H1 (cell line): ENCODE measurements at regions not wholly inside any gene's neighbourhood (a gene's known extent, or its start where the extent isn't known, plus 50 kb on each side); places are given as distances from the start of the nearest gene placed in this dataset.
A peak's percentile ranks its signal among the peaks of the same experiment; 100 is the strongest.

Experiments
- CTCF ChIA-PET: fragments of 300-600 bp; sonication (Branson Sonifier 250); formaldehyde crosslinking; loops from one replicate; lab custom pipeline; 2021; ENCODE audit not compliant: partially characterized antibody; lab: Charles Lee
- POLR2A ChIA-PET: fragments of 300-600 bp; sonication (Branson Sonifier 250); formaldehyde crosslinking; loops from one replicate; lab custom pipeline; 2021; ENCODE audit warnings: inconsistent platforms; ENCODE audit not compliant: partially characterized antibody; lab: Charles Lee
- DNase-seq, 2 experiments: peaks; one replicate each; pipeline versions ENCODE4 v3.0.0 to v3.0.0-alpha.2; 2010 to 2022; ENCODE audit warnings: low spot score in 2 of 2, low read depth in 1 of 2, mixed read lengths in 1 of 2
- FAIRE-seq: peaks from 2 replicates; lab custom pipeline; 2011; peaks lifted over from hg19 to GRCh38; lab: Jason Lieb, UNC
- H2AFZ ChIP-seq: 2 replicates; pipeline ENCODE4 v1.8.1; 2012; ENCODE audit warnings: low read length, inconsistent platforms
- H2AK5ac ChIP-seq: 2 replicates; pipeline ENCODE4 v1.6.1; 2013; ENCODE audit warnings: low read depth, low read length
- H2BK120ac ChIP-seq: replicated peaks from 2 replicates; pipeline ENCODE3; 2013; ENCODE audit warnings: low read depth, low read length, inconsistent platforms
- H2BK12ac ChIP-seq: 2 replicates; pipeline ENCODE4 v1.6.1; 2013; ENCODE audit warnings: low read depth, low read length
- H2BK15ac ChIP-seq: 2 replicates; pipeline ENCODE4 v1.6.1; 2013; ENCODE audit warnings: low read length
- H2BK20ac ChIP-seq: 2 replicates; pipeline ENCODE4 v1.6.1; 2013; ENCODE audit warnings: low read length
- H2BK5ac ChIP-seq: 2 replicates; pipeline ENCODE4 v1.6.1; 2013; ENCODE audit warnings: low read depth, low read length
- H3K14ac ChIP-seq: 2 replicates; pipeline ENCODE4 v1.6.1; 2013; ENCODE audit warnings: inconsistent platforms; ENCODE audit not compliant: insufficient read length
- H3K18ac ChIP-seq: 2 replicates; pipeline ENCODE4 v1.6.1; 2013; ENCODE audit warnings: low read length; ENCODE audit errors: extremely low read depth
- H3K23ac ChIP-seq: 2 replicates; pipeline ENCODE4 v1.6.1; 2013; ENCODE audit warnings: inconsistent platforms; ENCODE audit not compliant: insufficient read length
- H3K23me2 ChIP-seq: 2 replicates; pipeline ENCODE4 v1.6.1; 2013; ENCODE audit warnings: low read depth, low read length
- H3K27ac ChIP-seq: 2 replicates; pipeline ENCODE4 v1.6.1; 2011; ENCODE audit warnings: low read depth, low read length, inconsistent platforms
- H3K27me3 ChIP-seq, 4 experiments: replicated peaks in 1 of 4; 1 replicate in 1 of 4; 2 replicates in 3 of 4; pipeline versions ENCODE4 v1.6.1 to v1.8.1; 2011 to 2013; ENCODE audit warnings: low read length in 3 of 4, mild to moderate bottlenecking in 3 of 4, inconsistent platforms in 2 of 4, mixed read lengths in 2 of 4, moderate library complexity in 1 of 4; ENCODE audit not compliant: control insufficient read depth in 3 of 4, insufficient read depth in 3 of 4; ENCODE audit errors: extremely low read depth in 1 of 4
- H3K36me3 ChIP-seq, 4 experiments: 2 replicates each; pipeline versions ENCODE4 v1.6.1 to v1.8.1; 2011 to 2013; ENCODE audit warnings: mild to moderate bottlenecking in 4 of 4, low read length in 3 of 4, moderate library complexity in 2 of 4, control low read depth in 1 of 4, inconsistent platforms in 1 of 4; ENCODE audit not compliant: insufficient read depth in 4 of 4, control insufficient read depth in 2 of 4
- H3K4ac ChIP-seq: replicated peaks from 2 replicates; pipeline ENCODE3; 2013; ENCODE audit warnings: low read length, low read depth, mixed read lengths, inconsistent platforms; ENCODE audit not compliant: insufficient read length
- H3K4me1 ChIP-seq, 4 experiments: replicated peaks in 1 of 4; 1 replicate in 1 of 4; 2 replicates in 3 of 4; pipeline versions ENCODE4 v1.6.1 to v1.8.1; 2011 to 2013; ENCODE audit warnings: low read length in 3 of 4, inconsistent platforms in 2 of 4, mixed read lengths in 1 of 4; ENCODE audit not compliant: insufficient read depth in 4 of 4, control insufficient read depth in 3 of 4
- H3K4me2 ChIP-seq, 2 experiments: 2 replicates each; pipeline versions ENCODE4 v1.6.1 to v1.8.1; 2011 to 2013; ENCODE audit warnings: low read depth in 2 of 2, low read length in 2 of 2, control low read depth in 1 of 2, inconsistent platforms in 1 of 2, mild to moderate bottlenecking in 1 of 2; ENCODE audit not compliant: insufficient read depth in 1 of 2
- H3K4me3 ChIP-seq, 4 experiments: fragments of 200-600, 300-600 bp in 1 of 4; sonication (generic), shearing (Covaris generic), sonication (Bioruptor Twin) in 1 of 4; 2 replicates each; pipeline versions ENCODE4 v1.5.1 to v1.8.1; 2011 to 2016; ENCODE audit warnings: low read length in 4 of 4, low read depth in 3 of 4, control low read depth in 2 of 4, inconsistent platforms in 2 of 4, mild to moderate bottlenecking in 2 of 4, mixed read lengths in 1 of 4, moderate library complexity in 1 of 4; ENCODE audit not compliant: insufficient read depth in 2 of 4; ENCODE audit errors: extremely low read depth in 1 of 4
- H3K56ac ChIP-seq: replicated peaks from 2 replicates; pipeline ENCODE3; 2013; ENCODE audit warnings: low read depth, mild to moderate bottlenecking, mixed read lengths, low read length, inconsistent platforms; ENCODE audit not compliant: insufficient read length
- H3K79me1 ChIP-seq: 2 replicates; pipeline ENCODE4 v1.6.1; 2013; ENCODE audit warnings: low read depth, low read length, control low read depth
- H3K79me2 ChIP-seq, 2 experiments: 2 replicates each; pipeline versions ENCODE4 v1.6.1 to v1.8.1; 2012 to 2013; ENCODE audit warnings: low read length in 2 of 2, mild to moderate bottlenecking in 2 of 2, inconsistent platforms in 1 of 2; ENCODE audit not compliant: insufficient read depth in 2 of 2, control insufficient read depth in 1 of 2
- H3K9ac ChIP-seq, 4 experiments: replicated peaks in 1 of 4; 1 replicate in 1 of 4; 2 replicates in 3 of 4; pipeline versions ENCODE4 v1.6.1 to v1.8.1; 2011 to 2013; ENCODE audit warnings: low read depth in 3 of 4, low read length in 3 of 4, control low read depth in 2 of 4, mild to moderate bottlenecking in 2 of 4, moderate library complexity in 2 of 4, inconsistent platforms in 1 of 4; ENCODE audit errors: extremely low read depth in 1 of 4
- H3K9me3 ChIP-seq, 2 experiments: 2 replicates each; pipeline versions ENCODE4 v1.6.1 to v1.8.1; 2012 to 2013; ENCODE audit warnings: mild to moderate bottlenecking in 2 of 2, moderate library complexity in 2 of 2, control low read depth in 1 of 2, inconsistent platforms in 1 of 2, low read depth in 1 of 2, low read length in 1 of 2, mixed read lengths in 1 of 2; ENCODE audit not compliant: insufficient read depth in 2 of 2
- H4K20me1 ChIP-seq, 2 experiments: replicated peaks in 1 of 2; 2 replicates each; pipeline versions ENCODE3 to v1.8.1; 2011 to 2013; ENCODE audit warnings: inconsistent platforms in 2 of 2, low read length in 2 of 2, mild to moderate bottlenecking in 1 of 2; ENCODE audit not compliant: insufficient read depth in 2 of 2, control insufficient read depth in 1 of 2
- H4K5ac ChIP-seq: 2 replicates; pipeline ENCODE4 v1.6.1; 2013; ENCODE audit warnings: low read length, low read depth, mixed read lengths, inconsistent platforms; ENCODE audit not compliant: insufficient read length
- H4K8ac ChIP-seq: 2 replicates; pipeline ENCODE4 v1.8.0; 2013; ENCODE audit warnings: mild to moderate bottlenecking, moderate library complexity, low read length, inconsistent platforms; ENCODE audit not compliant: insufficient read depth; ENCODE audit errors: extremely low read depth
- H4K91ac ChIP-seq: replicated peaks from 2 replicates; pipeline ENCODE3; 2013; ENCODE audit warnings: low read length, mixed read lengths, inconsistent platforms; ENCODE audit not compliant: insufficient read length
- ATF2 ChIP-seq: IDR thresholded peaks from 2 replicates; pipeline ENCODE4 v1.6.1; 2012; ENCODE audit warnings: low read length, inconsistent platforms
- BRCA1 ChIP-seq: IDR thresholded peaks from 2 replicates; pipeline ENCODE4 v1.6.1; 2012; ENCODE audit warnings: low read depth, low read length, improper control_type of control experiment
- CEBPB ChIP-seq: IDR thresholded peaks from 2 replicates; pipeline ENCODE4 v1.6.1; 2012; ENCODE audit warnings: low read depth, low read length
- CHD2 ChIP-seq: IDR thresholded peaks from 2 replicates; pipeline ENCODE4 v1.6.1; 2012; ENCODE audit warnings: low read length, improper control_type of control experiment
- CREB1 ChIP-seq: IDR thresholded peaks from 2 replicates; pipeline ENCODE4 v1.6.1; 2012; ENCODE audit warnings: inconsistent platforms
- CTBP2 ChIP-seq: IDR thresholded peaks from 2 replicates; pipeline ENCODE4 v1.7.0; 2011; ENCODE audit warnings: borderline replicate concordance, mild to moderate bottlenecking, moderate library complexity, mixed read lengths, low read length; ENCODE audit not compliant: insufficient read depth, insufficient read length
- GTF2F1 ChIP-seq: IDR thresholded peaks from 2 replicates; pipeline ENCODE4 v1.6.1; 2012; ENCODE audit warnings: low read depth, low read length, improper control_type of control experiment, borderline replicate concordance
- JUND ChIP-seq: IDR thresholded peaks from 2 replicates; pipeline ENCODE4 v1.6.1; 2011; ENCODE audit warnings: mild to moderate bottlenecking, improper control_type of control experiment, low read length
- KDM4A ChIP-seq: IDR thresholded peaks from one replicate; pipeline ENCODE4 v1.7.1; 2012; ENCODE audit warnings: low read depth, mild to moderate bottlenecking, moderate library complexity, low read length, inconsistent platforms; ENCODE audit not compliant: severe bottlenecking
- POLR2A ChIP-seq, 2 experiments: IDR thresholded peaks; 1 replicate in 1 of 2; 2 replicates in 1 of 2; pipeline ENCODE4 v1.6.1; 2011; ENCODE audit warnings: low read depth in 2 of 2, low read length in 2 of 2, mild to moderate bottlenecking in 2 of 2; ENCODE audit errors: control extremely low read depth in 1 of 2
- RXRA ChIP-seq: IDR thresholded peaks from 2 replicates; pipeline ENCODE4 v1.6.1; 2011; ENCODE audit warnings: low read depth, mild to moderate bottlenecking, low read length, moderate library complexity; ENCODE audit not compliant: insufficient read depth
- SUZ12 ChIP-seq: fragments of 200-600 bp; sonication (generic); IDR thresholded peaks from 2 replicates; pipeline ENCODE4 v1.6.1; 2012; ENCODE audit warnings: mild to moderate bottlenecking, inconsistent platforms, low read length, moderate library complexity, mixed read lengths
- TBP ChIP-seq: IDR thresholded peaks from 2 replicates; pipeline ENCODE4 v1.6.1; 2011; ENCODE audit warnings: low read depth, low read length, improper control_type of control experiment
- WGBS, 2 experiments: shearing (Covaris generic) in 1 of 2; methylation state at CpG; one replicate each; pipeline versions ENCODE4 v1.1.6 to v1.1.7; 2013 to 2015; ENCODE audit warnings: low lambda C conversion rate in 2 of 2, mixed read lengths in 2 of 2, inconsistent platforms in 1 of 2, low coverage in 1 of 2, missing lambda C conversion rate in 1 of 2; ENCODE audit not compliant: insufficient replicate concordance in 2 of 2, insufficient coverage in 1 of 2, insufficient read length in 1 of 2; ENCODE audit errors: extremely low coverage in 1 of 2, missing lambda C conversion rate in 1 of 2; 5-methylcytosine and 5-hydroxymethylcytosine counted together

- peaks cover 0 to 1% of the 10 kb centered on the region in 2 experiments for H4K20me1 ChIP-seq
- H3K23me2 ChIP-seq, result no peaks in the 10 kb centered on the region; the same call in 1 of the 2 replicates
- no peak overlapping the region for H2BK15ac ChIP-seq
- H3K79me1 ChIP-seq, result no peaks in the 10 kb centered on the region
- no peak overlapping the region for H4K91ac ChIP-seq
- H3K9me3 ChIP-seq, result no peaks in the 10 kb centered on the region
- H2AK5ac ChIP-seq, result no peak overlapping the region
- TF ChIP-seq TBP, result no peak
- no peak for TF ChIP-seq SUZ12
- no peak for TF ChIP-seq JUND
- no peak for TF ChIP-seq CEBPB
- no peak for TF ChIP-seq CHD2
- no peak for TF ChIP-seq CTBP2
- TF ChIP-seq GTF2F1, result no peak
- TF ChIP-seq CREB1, result no peak
- no peak for TF ChIP-seq ATF2
- TF ChIP-seq RXRA, result no peak
- no peak for TF ChIP-seq KDM4A
- no peak for TF ChIP-seq BRCA1
- TF ChIP-seq POLR2A (IDR thresholded peaks at IDR 0.05; ENCODE audit: control extremely low read depth in 1 of 2, low read depth in 2 of 2, low read length in 2 of 2), result no peak
- no peak overlapping the region for H3K4me3 ChIP-seq
- FAIRE-seq (no peak), DNase-seq (no peak)
- H2AFZ ChIP-seq, result no peak overlapping the region
- 0 out of 2 replicates have a peak overlapping the region, but pooled peaks have one; percentile 25 for H4K8ac ChIP-seq
- no peak overlapping the region for H3K18ac ChIP-seq
- H3K4me1 ChIP-seq, result peaks cover 0 to 12% (median 7%) of the 10 kb centered on the region in 4 experiments; a peak in 4 of 7 replicates
- no peak overlapping the region for H3K56ac ChIP-seq
- no peaks in the 10 kb centered on the region for H3K27me3 ChIP-seq
- H3K79me2 ChIP-seq, result no peaks in the 10 kb centered on the region
- no peak overlapping the region for H3K14ac ChIP-seq
- H2BK5ac ChIP-seq, result no peak overlapping the region
- no peak overlapping the region for H2BK20ac ChIP-seq
- H2BK120ac ChIP-seq, result no peak overlapping the region
- no peak overlapping the region for H3K4me2 ChIP-seq
- H3K9ac ChIP-seq, result no peak overlapping the region
- no peak overlapping the region for H3K27ac ChIP-seq
- H3K36me3 ChIP-seq, result no peaks in the 10 kb centered on the region
- 90% methylated on average over 24 of the region's 24 CpGs; no CpG with 5 or more reads in 1 of the 2 experiments for WGBS, 2 experiments
- ChIA-PET POLR2A (no interaction called here), CTCF (interaction anchor here (0.8 to 1.5 kb wide), 3 partner anchors 67 to 427 kb away, joined by 3 to 4 read pairs (median 3); no protein-coding TSS in a partner anchor)
- H3K23ac ChIP-seq, result no peak overlapping the region
- H4K5ac ChIP-seq, result no peak overlapping the region
- no peak overlapping the region for H3K4ac ChIP-seq
- H2BK12ac ChIP-seq, result no peak overlapping the region
Measured at GRCh38 chr16:89038221-89038721, 55.4 kb upstream of the ACSF3 start.
